ENCODE measurements at regions not wholly inside any gene's neighbourhood (a gene's known extent, or its start where the extent isn't known, plus 50 kb on each side); places are given as distances from the start of the nearest gene placed in this dataset.

DNA sequence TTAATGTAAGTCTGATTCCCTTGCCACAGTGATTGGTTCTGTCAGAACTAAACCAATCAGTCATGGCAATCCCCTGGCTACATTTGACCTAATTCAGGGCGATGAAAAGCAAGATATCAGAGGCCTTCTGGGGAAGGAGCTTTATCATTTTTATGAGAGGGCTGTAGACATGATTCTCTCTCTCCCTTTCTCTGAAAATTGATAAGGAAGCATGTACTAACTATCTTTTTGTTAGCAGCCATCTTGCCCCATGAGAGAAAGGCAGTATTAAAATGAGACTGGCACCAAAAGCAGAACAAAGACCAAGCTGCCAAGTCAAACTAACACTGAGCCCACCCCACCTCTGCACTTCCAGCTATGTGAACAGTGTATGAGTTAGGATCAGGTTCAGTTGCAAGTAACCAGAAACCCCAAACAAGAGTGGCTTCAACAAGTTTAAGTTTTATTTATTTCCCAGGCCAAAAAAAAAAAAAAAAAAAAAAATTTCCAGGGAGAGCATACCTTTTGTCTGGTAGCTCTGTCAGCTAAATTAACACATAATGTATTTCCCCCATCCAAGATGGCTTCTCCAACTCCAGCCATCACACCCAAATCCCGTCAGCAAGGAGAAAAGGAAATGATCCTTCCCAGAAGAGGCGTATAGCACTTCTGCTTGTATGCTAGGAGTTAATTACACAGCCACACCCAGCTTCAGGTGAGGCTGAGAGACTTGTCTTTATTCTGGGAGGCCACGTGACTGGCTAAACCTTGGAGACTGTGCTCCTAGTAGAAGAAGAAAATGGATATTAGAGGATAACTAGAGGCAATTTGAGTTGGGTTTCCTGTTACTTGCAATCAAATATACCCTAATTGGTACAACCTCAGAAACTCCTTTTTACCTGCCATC, 105.8 kb upstream of the RALGPS2 start:
- TF ChIP-seq CTCF (IDR thresholded peaks at IDR 0.05; ENCODE audit: low read depth, low read length) (no peak), EZH2phosphoT487 (IDR thresholded peaks at IDR 0.05; ENCODE audit: low read depth) (no peak)
